ENCODE measurements at regions not wholly inside any gene's neighbourhood (a gene's known extent, or its start where the extent isn't known, plus 50 kb on each side); places are given as distances from the start of the nearest gene placed in this dataset.
"Not testable (repeated sequence)": the region's sequence is repeated elsewhere in the genome, so short reads cannot be mapped to it uniquely, and the experiment has no call there.

GRCh38 chr14:84477996-84478395 is 1051.9 kb upstream of the FLRT2 start:
- TF ChIP-seq POLR2AphosphoS5 (IDR thresholded peaks at IDR 0.05) = no peak
- no peak for TF ChIP-seq CTCF (IDR thresholded peaks at IDR 0.05)
- no peak for TF ChIP-seq POLR2A (IDR thresholded peaks at IDR 0.05)
- no peak for TF ChIP-seq EP300 (IDR thresholded peaks at IDR 0.05; ENCODE audit: low read depth)
- intact Hi-C loops (cut with DNase I; ENCODE audit: low total_unique reads) (no loop called here), in situ Hi-C loops (cut with MboI; ENCODE audit: low pct_ligation_motif_present in 1 of 4, low pct_unique_long_range_greater_than_20kb in 1 of 4, low sequenced_read_pairs in 3 of 4) (no loop called here)

GRCh38 chr14:84482256-84483071 is 1047.5 kb upstream of the FLRT2 start:
- no peaks in the 10 kb centered on the region for H3K9me3 ChIP-seq
- DNase-seq = no peak
- intact Hi-C loops (cut with DNase I; ENCODE audit: low total_unique reads) = no loop called here
- H3K27me3 ChIP-seq = no peaks in the 10 kb centered on the region
- TF ChIP-seq POLR2A (IDR thresholded peaks at IDR 0.05) (no peak), CTCF (IDR thresholded peaks at IDR 0.05) (no peak), POLR2AphosphoS5 (IDR thresholded peaks at IDR 0.05) (no peak), EP300 (IDR thresholded peaks at IDR 0.05; ENCODE audit: low read depth) (no peak)
- in situ Hi-C loops (cut with MboI; ENCODE audit: low pct_ligation_motif_present in 1 of 4, low pct_unique_long_range_greater_than_20kb in 1 of 4, low sequenced_read_pairs in 3 of 4) = no loop called here
- H3K4me3 ChIP-seq = no peak overlapping the region
- H3K4me1 ChIP-seq = no peaks in the 10 kb centered on the region
- H3K27ac ChIP-seq = no peak overlapping the region
- no peaks in the 10 kb centered on the region for H3K36me3 ChIP-seq
- WGBS, 2 donors (ENCODE audit: low coverage in 1 of 2) = 66 to 76% methylated on average over 5 of the region's 5 CpGs

More at GRCh38 chr14:84477996-84478395, 1051.9 kb upstream of the FLRT2 start:
- Histone ChIP-seq H3K27ac (no peak overlapping the region), H3K4me1 (no peaks in the 10 kb centered on the region), H3K36me3 (no peaks in the 10 kb centered on the region), H3K27me3 (no peaks in the 10 kb centered on the region), H3K4me3 (no peak overlapping the region), H3K9me3 (no peaks in the 10 kb centered on the region)
- DNase-seq = no peak
- 64 to 70% methylated on average over 2 of the region's 2 CpGs for WGBS, 2 donors (ENCODE audit: low coverage in 1 of 2)

GRCh38 chr14:84483072-84483420 is 1046.9 kb upstream of the FLRT2 start:
- no peaks in the 10 kb centered on the region for H3K9me3 ChIP-seq
- in situ Hi-C loops (cut with MboI; ENCODE audit: low pct_ligation_motif_present in 1 of 4, low pct_unique_long_range_greater_than_20kb in 1 of 4, low sequenced_read_pairs in 3 of 4) (no loop called here), intact Hi-C loops (cut with DNase I; ENCODE audit: low total_unique reads) (no loop called here)
- no peaks in the 10 kb centered on the region for H3K27me3 ChIP-seq
- H3K27ac ChIP-seq = no peak overlapping the region
- no peak overlapping the region for H3K4me3 ChIP-seq
- WGBS, 2 donors (ENCODE audit: low coverage in 1 of 2) = 57 to 61% methylated on average over 6 of the region's 6 CpGs
- H3K36me3 ChIP-seq = no peaks in the 10 kb centered on the region
- TF ChIP-seq EP300 (IDR thresholded peaks at IDR 0.05; ENCODE audit: low read depth) = no peak
- no peak for TF ChIP-seq POLR2A (IDR thresholded peaks at IDR 0.05)
- TF ChIP-seq POLR2AphosphoS5 (IDR thresholded peaks at IDR 0.05) = no peak
- TF ChIP-seq CTCF (IDR thresholded peaks at IDR 0.05) = no peak
- no peaks in the 10 kb centered on the region for H3K4me1 ChIP-seq
- no peak for DNase-seq

- H3K9me3 ChIP-seq; H3K4me1 ChIP-seq; intact Hi-C loops (cut with DNase I; ENCODE audit: low total_unique reads); H3K27me3 ChIP-seq; H3K4me3 ChIP-seq; H3K36me3 ChIP-seq; in situ Hi-C loops (cut with MboI; ENCODE audit: low pct_ligation_motif_present in 1 of 4, low pct_unique_long_range_greater_than_20kb in 1 of 4, low sequenced_read_pairs in 3 of 4); H3K27ac ChIP-seq; DNase-seq: not testable (repeated sequence)
- WGBS, 2 donors (ENCODE audit: low coverage in 1 of 2) = 55 to 75% methylated on average over 3 to 4 of the region's 4 CpGs
Measured at GRCh38 chr14:84484243-84484642, 1045.7 kb upstream of the FLRT2 start.

GRCh38 chr14:84485036-84485435 is 1044.9 kb upstream of the FLRT2 start:
- H3K27me3 ChIP-seq = no peaks in the 10 kb centered on the region
- TF ChIP-seq POLR2A (IDR thresholded peaks at IDR 0.05) (no peak), EP300 (IDR thresholded peaks at IDR 0.05; ENCODE audit: low read depth) (no peak), POLR2AphosphoS5 (IDR thresholded peaks at IDR 0.05) (no peak), CTCF (IDR thresholded peaks at IDR 0.05) (no peak)
- H3K36me3 ChIP-seq = no peaks in the 10 kb centered on the region
- no peaks in the 10 kb centered on the region for H3K9me3 ChIP-seq
- no peak for DNase-seq
- no peak overlapping the region for H3K27ac ChIP-seq
- intact Hi-C loops (cut with DNase I; ENCODE audit: low total_unique reads) = no loop called here
- in situ Hi-C loops (cut with MboI; ENCODE audit: low pct_ligation_motif_present in 1 of 4, low pct_unique_long_range_greater_than_20kb in 1 of 4, low sequenced_read_pairs in 3 of 4) = no loop called here
- H3K4me3 ChIP-seq = no peak overlapping the region
- no peaks in the 10 kb centered on the region for H3K4me1 ChIP-seq

Data from transverse colon (tissue), 4 donors.